Immature natural killer cell (primary cell): ENCODE measurements at regions not wholly inside any gene's neighbourhood (a gene's known extent, or its start where the extent isn't known, plus 50 kb on each side); places are given as distances from the start of the nearest gene placed in this dataset.

Source experiments
- DNase-seq, 3 donors: peaks; one replicate each; pipeline ENCODE4 v3.0.0; 2022; ENCODE audit warnings: mixed read lengths in 1 of 3
- H3K27ac Mint-ChIP-seq, 6 donors: one replicate each; pipeline ENCODE4 v1.8.0; 2020; ENCODE audit warnings: mixed read lengths in 6 of 6, mild to moderate bottlenecking in 5 of 6, inconsistent platforms in 4 of 6, moderate library complexity in 3 of 6
- H3K27me3 Mint-ChIP-seq, 3 donors: one replicate each; pipeline ENCODE4 v1.8.0; 2020 to 2021; ENCODE audit warnings: low read depth in 3 of 3, mild to moderate bottlenecking in 3 of 3, mixed read lengths in 3 of 3, moderate library complexity in 3 of 3, inconsistent platforms in 1 of 3
- H3K36me3 Mint-ChIP-seq, 3 donors: one replicate each; pipeline ENCODE4 v1.8.0; 2020; ENCODE audit warnings: mixed read lengths in 3 of 3, inconsistent platforms in 2 of 3, mild to moderate bottlenecking in 2 of 3
- H3K4me1 Mint-ChIP-seq, 2 donors: one replicate each; pipeline ENCODE4 v1.8.0; 2020; ENCODE audit warnings: inconsistent platforms in 2 of 2, mild to moderate bottlenecking in 2 of 2, mixed read lengths in 2 of 2, moderate library complexity in 1 of 2
- H3K4me3 Mint-ChIP-seq, 5 donors: one replicate each; pipeline ENCODE4 v1.8.0; 2020; ENCODE audit warnings: mild to moderate bottlenecking in 5 of 5, mixed read lengths in 5 of 5, inconsistent platforms in 3 of 5, moderate library complexity in 3 of 5
- H3K9me3 Mint-ChIP-seq, 6 donors: one replicate each; pipeline ENCODE4 v1.8.0; 2020; ENCODE audit warnings: mild to moderate bottlenecking in 6 of 6, mixed read lengths in 6 of 6, inconsistent platforms in 4 of 6, moderate library complexity in 3 of 6

- no peak for DNase-seq
- Mint-ChIP-seq H3K36me3 (no peaks in the 10 kb centered on the region), H3K4me3 (no peak overlapping the region), H3K9me3 (no peaks in the 10 kb centered on the region), H3K27ac (no peak overlapping the region), H3K4me1 (no peaks in the 10 kb centered on the region), H3K27me3 (peaks cover 0 to 3% (median 2%) of the 10 kb centered on the region in 3 donors)
Measured at GRCh38 chr13:112248862-112249592, 127.1 kb upstream of the SPACA7 start.

- no peak overlapping the region for H3K27ac Mint-ChIP-seq
- no peak for DNase-seq
- no peak overlapping the region for H3K4me3 Mint-ChIP-seq
Measured at GRCh38 chr13:112249644-112250610, 126.2 kb upstream of the SPACA7 start.

GRCh38 chr13:112250788-112251445 is 125.2 kb upstream of the SPACA7 start:
- no peak for DNase-seq
- H3K9me3 Mint-ChIP-seq: no peaks in the 10 kb centered on the region
- H3K36me3 Mint-ChIP-seq: no peaks in the 10 kb centered on the region
- H3K27ac Mint-ChIP-seq: no peak overlapping the region
- no peak overlapping the region for H3K4me3 Mint-ChIP-seq
- no peaks in the 10 kb centered on the region for H3K4me1 Mint-ChIP-seq
- peaks cover 0 to 3% (median 3%) of the 10 kb centered on the region in 3 donors for H3K27me3 Mint-ChIP-seq

More at GRCh38 chr13:112249644-112250610, 126.2 kb upstream of the SPACA7 start:
- Mint-ChIP-seq H3K27me3 (peaks cover 0 to 3% (median 3%) of the 10 kb centered on the region in 3 donors), H3K9me3 (no peaks in the 10 kb centered on the region), H3K4me1 (no peaks in the 10 kb centered on the region), H3K36me3 (no peaks in the 10 kb centered on the region)

GRCh38 chr13:112251930-112252585 is 124.1 kb upstream of the SPACA7 start:
- Mint-ChIP-seq H3K36me3 (no peaks in the 10 kb centered on the region), H3K27ac (no peak overlapping the region), H3K4me1 (no peaks in the 10 kb centered on the region), H3K9me3 (no peaks in the 10 kb centered on the region), H3K4me3 (no peak overlapping the region), H3K27me3 (peaks cover 0 to 3% (median 0%) of the 10 kb centered on the region in 3 donors)
- no peak for DNase-seq

GRCh38 chr13:112252804-112253590 is 123.2 kb upstream of the SPACA7 start:
- Mint-ChIP-seq H3K4me3 (no peak overlapping the region), H3K9me3 (no peaks in the 10 kb centered on the region), H3K4me1 (no peaks in the 10 kb centered on the region), H3K36me3 (no peaks in the 10 kb centered on the region), H3K27ac (no peak overlapping the region), H3K27me3 (peaks cover 0 to 3% (median 0%) of the 10 kb centered on the region in 3 donors)
- no peak for DNase-seq

GRCh38 chr13:112253631-112254030 is 122.5 kb upstream of the SPACA7 start:
- Mint-ChIP-seq H3K27me3 (peaks cover 0 to 3% (median 0%) of the 10 kb centered on the region in 3 donors), H3K36me3 (no peaks in the 10 kb centered on the region), H3K9me3 (no peaks in the 10 kb centered on the region), H3K27ac (no peak overlapping the region), H3K4me1 (no peaks in the 10 kb centered on the region), H3K4me3 (no peak overlapping the region)
- DNase-seq: no peak

- Mint-ChIP-seq H3K27ac (no peak overlapping the region), H3K9me3 (no peaks in the 10 kb centered on the region), H3K4me1 (no peaks in the 10 kb centered on the region), H3K4me3 (no peak overlapping the region), H3K27me3 (peaks cover 0 to 5% (median 0%) of the 10 kb centered on the region in 3 donors), H3K36me3 (no peaks in the 10 kb centered on the region)
- DNase-seq: no peak
Measured at GRCh38 chr13:112254061-112254818, 121.9 kb upstream of the SPACA7 start.

GRCh38 chr13:112254900-112255299 is 121.3 kb upstream of the SPACA7 start:
- no peak for DNase-seq
- H3K4me3 Mint-ChIP-seq: no peak overlapping the region
- no peaks in the 10 kb centered on the region for H3K4me1 Mint-ChIP-seq
- peaks cover 0 to 3% (median 0%) of the 10 kb centered on the region in 6 donors for H3K9me3 Mint-ChIP-seq
- peaks cover 0 to 5% (median 0%) of the 10 kb centered on the region in 3 donors for H3K27me3 Mint-ChIP-seq
- no peak overlapping the region for H3K27ac Mint-ChIP-seq
- H3K36me3 Mint-ChIP-seq: no peaks in the 10 kb centered on the region

GRCh38 chr13:112255550-112256120 is 120.5 kb upstream of the SPACA7 start:
- H3K27ac Mint-ChIP-seq: no peak overlapping the region
- no peak for DNase-seq
- no peak overlapping the region for H3K4me3 Mint-ChIP-seq
- peaks cover 0 to 3% (median 0%) of the 10 kb centered on the region in 6 donors for H3K9me3 Mint-ChIP-seq
- peaks cover 0 to 5% (median 0%) of the 10 kb centered on the region in 3 donors for H3K27me3 Mint-ChIP-seq
- H3K4me1 Mint-ChIP-seq: no peaks in the 10 kb centered on the region
- no peaks in the 10 kb centered on the region for H3K36me3 Mint-ChIP-seq

- no peak overlapping the region for H3K27ac Mint-ChIP-seq
- peaks cover 0 to 3% (median 0%) of the 10 kb centered on the region in 6 donors for H3K9me3 Mint-ChIP-seq
- DNase-seq: no peak
- H3K36me3 Mint-ChIP-seq: no peaks in the 10 kb centered on the region
- H3K4me3 Mint-ChIP-seq: no peak overlapping the region
- H3K27me3 Mint-ChIP-seq: peaks cover 0 to 5% (median 0%) of the 10 kb centered on the region in 3 donors
- H3K4me1 Mint-ChIP-seq: no peaks in the 10 kb centered on the region
Measured at GRCh38 chr13:112256716-112257494, 119.2 kb upstream of the SPACA7 start.

GRCh38 chr13:112259511-112259910 is 116.6 kb upstream of the SPACA7 start:
- H3K36me3 Mint-ChIP-seq: no peaks in the 10 kb centered on the region
- no peak overlapping the region for H3K4me3 Mint-ChIP-seq
- H3K27ac Mint-ChIP-seq: no peak overlapping the region
- no peaks in the 10 kb centered on the region for H3K4me1 Mint-ChIP-seq
- peaks cover 0 to 3% (median 0%) of the 10 kb centered on the region in 6 donors for H3K9me3 Mint-ChIP-seq
- H3K27me3 Mint-ChIP-seq: peaks cover 0 to 2% (median 0%) of the 10 kb centered on the region in 3 donors
- DNase-seq: no peak
